GM18868 (cell line): ENCODE measurements at regions not wholly inside any gene's neighbourhood (a gene's known extent, or its start where the extent isn't known, plus 50 kb on each side); places are given as distances from the start of the nearest gene placed in this dataset.

Experiments
- ATAC-seq: cut with Tn5 transposase; IDR thresholded peaks from one replicate; pipeline ENCODE4 v1.9.1; 2021; ENCODE audit warnings: mild to moderate bottlenecking, moderate library complexity; ENCODE audit not compliant: unreplicated experiment

- no peak for ATAC-seq
Observed at GRCh38 chr2:18384242-18384641, 176.2 kb downstream of the RDH14 start.

- ATAC-seq, result no peak
Observed at GRCh38 chr2:18381386-18381785, 179.1 kb downstream of the RDH14 start.

- ATAC-seq, result no peak
Observed at GRCh38 chr2:18380321-18380720, 180.1 kb downstream of the RDH14 start.

- no peak for ATAC-seq
Observed at GRCh38 chr2:18379870-18380269, 180.6 kb downstream of the RDH14 start.

GRCh38 chr2:18378020-18378653 lies 182.3 kb downstream of the RDH14 start:
- peak; percentile 91 for ATAC-seq

- no peak for ATAC-seq
Observed at GRCh38 chr2:18376936-18377335, 183.5 kb downstream of the RDH14 start.

- no peak for ATAC-seq
Observed at GRCh38 chr2:18373664-18374063, 186.8 kb downstream of the RDH14 start.

- ATAC-seq, result no peak
Observed at GRCh38 chr2:18373081-18373480, 187.4 kb downstream of the RDH14 start.

GRCh38 chr2:18372641-18373040 lies 187.8 kb downstream of the RDH14 start:
- no peak for ATAC-seq

- ATAC-seq, result no peak
Observed at GRCh38 chr2:18369760-18370159, 190.7 kb downstream of the RDH14 start.

- ATAC-seq, result no peak
Observed at GRCh38 chr2:18368008-18368407, 192.4 kb downstream of the RDH14 start.

GRCh38 chr2:18365342-18365741 lies 195.1 kb downstream of the RDH14 start:
- no peak for ATAC-seq

- ATAC-seq, result no peak
Observed at GRCh38 chr2:18363348-18363747, 197.1 kb downstream of the RDH14 start.

GRCh38 chr2:18362696-18363095 lies 197.8 kb downstream of the RDH14 start:
- no peak for ATAC-seq

GRCh38 chr2:18357537-18357936 lies 202.9 kb downstream of the RDH14 start:
- ATAC-seq, result no peak

GRCh38 chr2:18356676-18357075 lies 203.8 kb downstream of the RDH14 start:
- ATAC-seq, result no peak

GRCh38 chr2:18349421-18349820 lies 211.0 kb downstream of the RDH14 start:
- ATAC-seq, result no peak

GRCh38 chr2:18346874-18347273 lies 213.6 kb downstream of the RDH14 start:
- ATAC-seq, result no peak

- no peak for ATAC-seq
Observed at GRCh38 chr2:18346344-18346743, 214.1 kb downstream of the RDH14 start.

GRCh38 chr2:18345848-18346247 lies 214.6 kb downstream of the RDH14 start:
- ATAC-seq, result no peak

GRCh38 chr2:18342901-18343300 lies 217.6 kb downstream of the RDH14 start:
- ATAC-seq, result no peak

GRCh38 chr2:18339326-18339725 lies 221.1 kb downstream of the RDH14 start:
- ATAC-seq, result no peak

GRCh38 chr2:18336975-18337374 lies 223.5 kb downstream of the RDH14 start:
- no peak for ATAC-seq
